ENCODE measurements at regions not wholly inside any gene's neighbourhood (a gene's known extent, or its start where the extent isn't known, plus 50 kb on each side); places are given as distances from the start of the nearest gene placed in this dataset.

- TF ChIP-seq FOXM1 (IDR thresholded peaks at IDR 0.05; ENCODE audit: borderline replicate concordance, low read depth) (no peak), EP300 (IDR thresholded peaks at IDR 0.05; ENCODE audit: borderline replicate concordance) (no peak), CEBPB (IDR thresholded peaks at IDR 0.05) (no peak), USF1 (IDR thresholded peaks at IDR 0.05) (no peak), NFIC (IDR thresholded peaks at IDR 0.05) (no peak), CREB1 (IDR thresholded peaks at IDR 0.05; ENCODE audit: low read depth) (no peak), YY1 (IDR thresholded peaks at IDR 0.05; ENCODE audit: low read depth) (no peak), ZBTB7A (IDR thresholded peaks at IDR 0.05; ENCODE audit: low read depth) (no peak), TEAD4 (IDR thresholded peaks at IDR 0.05) (no peak)
These were observed 75.2 kb upstream of the FREM1 start for GRCh38 chr9:14985419-14985818.

GRCh38 chr9:14983599-14983998 lies 73.4 kb upstream of the FREM1 start:
- TF ChIP-seq CREB1 (IDR thresholded peaks at IDR 0.05; ENCODE audit: low read depth), result no peak
- no peak for TF ChIP-seq TCF12 (IDR thresholded peaks at IDR 0.05; ENCODE audit: low read depth)
- TF ChIP-seq YY1 (IDR thresholded peaks at IDR 0.05; ENCODE audit: low read depth), result no peak
- TF ChIP-seq NFIC (IDR thresholded peaks at IDR 0.05), result no peak
- TF ChIP-seq TEAD4 (IDR thresholded peaks at IDR 0.05), result no peak
- no peak for TF ChIP-seq ZBTB7A (IDR thresholded peaks at IDR 0.05; ENCODE audit: low read depth)
- TF ChIP-seq REST (IDR thresholded peaks at IDR 0.05; ENCODE audit: low read depth), result no peak
- no peak for TF ChIP-seq USF1 (IDR thresholded peaks at IDR 0.05)
- no peak for TF ChIP-seq EGR1 (IDR thresholded peaks at IDR 0.05)
- TF ChIP-seq FOXM1 (IDR thresholded peaks at IDR 0.05; ENCODE audit: borderline replicate concordance, low read depth), result no peak
- TF ChIP-seq CEBPB (IDR thresholded peaks at IDR 0.05), result no peak
- no peak for TF ChIP-seq MAX (IDR thresholded peaks at IDR 0.05)
- no peak for TF ChIP-seq TAF1 (IDR thresholded peaks at IDR 0.05; ENCODE audit: low read depth)

GRCh38 chr9:14981291-14981950 lies 71.2 kb upstream of the FREM1 start:
- TF ChIP-seq EGR1 (IDR thresholded peaks at IDR 0.05) (no peak), TAF1 (IDR thresholded peaks at IDR 0.05; ENCODE audit: low read depth) (no peak), TEAD4 (IDR thresholded peaks at IDR 0.05) (no peak), EP300 (IDR thresholded peaks at IDR 0.05; ENCODE audit: borderline replicate concordance) (no peak), RAD21 (IDR thresholded peaks at IDR 0.05; ENCODE audit: low read depth) (no peak), NFIC (IDR thresholded peaks at IDR 0.05) (no peak), FOXM1 (IDR thresholded peaks at IDR 0.05; ENCODE audit: borderline replicate concordance, low read depth) (no peak)

- TF ChIP-seq EP300 (IDR thresholded peaks at IDR 0.05; ENCODE audit: borderline replicate concordance), result no peak
- no peak for TF ChIP-seq USF1 (IDR thresholded peaks at IDR 0.05)
- no peak for TF ChIP-seq REST (IDR thresholded peaks at IDR 0.05; ENCODE audit: low read depth)
- no peak for TF ChIP-seq FOXM1 (IDR thresholded peaks at IDR 0.05; ENCODE audit: borderline replicate concordance, low read depth)
These were observed 68.1 kb upstream of the FREM1 start for GRCh38 chr9:14978022-14979000.

- TF ChIP-seq EGR1 (IDR thresholded peaks at IDR 0.05), result no peak
- no peak for TF ChIP-seq RAD21 (IDR thresholded peaks at IDR 0.05; ENCODE audit: low read depth)
- TF ChIP-seq TEAD4 (IDR thresholded peaks at IDR 0.05), result no peak
- TF ChIP-seq ZBTB7A (IDR thresholded peaks at IDR 0.05; ENCODE audit: low read depth), result no peak
- TF ChIP-seq TAF1 (IDR thresholded peaks at IDR 0.05; ENCODE audit: low read depth), result no peak
- no peak for TF ChIP-seq CEBPB (IDR thresholded peaks at IDR 0.05)
- TF ChIP-seq EP300 (IDR thresholded peaks at IDR 0.05; ENCODE audit: borderline replicate concordance), result no peak
- no peak for TF ChIP-seq NFIC (IDR thresholded peaks at IDR 0.05)
- no peak for TF ChIP-seq TCF12 (IDR thresholded peaks at IDR 0.05; ENCODE audit: low read depth)
- no peak for TF ChIP-seq MAX (IDR thresholded peaks at IDR 0.05)
- no peak for TF ChIP-seq YY1 (IDR thresholded peaks at IDR 0.05; ENCODE audit: low read depth)
- no peak for TF ChIP-seq REST (IDR thresholded peaks at IDR 0.05; ENCODE audit: low read depth)
- no peak for TF ChIP-seq FOXM1 (IDR thresholded peaks at IDR 0.05; ENCODE audit: borderline replicate concordance, low read depth)
- TF ChIP-seq CREB1 (IDR thresholded peaks at IDR 0.05; ENCODE audit: low read depth), result no peak
- no peak for TF ChIP-seq USF1 (IDR thresholded peaks at IDR 0.05)
These were observed 57.5 kb upstream of the FREM1 start for GRCh38 chr9:14967450-14968321.

All from Ishikawa (cell line).